Tongue (tissue), 1 donor: ENCODE measurements at regions not wholly inside any gene's neighbourhood (a gene's known extent, or its start where the extent isn't known, plus 50 kb on each side); places are given as distances from the start of the nearest gene placed in this dataset.

ENCODE experiments used
- DNase-seq: peaks from one replicate; pipeline ENCODE4 v3.0.0-alpha.2; 2015

DNA sequence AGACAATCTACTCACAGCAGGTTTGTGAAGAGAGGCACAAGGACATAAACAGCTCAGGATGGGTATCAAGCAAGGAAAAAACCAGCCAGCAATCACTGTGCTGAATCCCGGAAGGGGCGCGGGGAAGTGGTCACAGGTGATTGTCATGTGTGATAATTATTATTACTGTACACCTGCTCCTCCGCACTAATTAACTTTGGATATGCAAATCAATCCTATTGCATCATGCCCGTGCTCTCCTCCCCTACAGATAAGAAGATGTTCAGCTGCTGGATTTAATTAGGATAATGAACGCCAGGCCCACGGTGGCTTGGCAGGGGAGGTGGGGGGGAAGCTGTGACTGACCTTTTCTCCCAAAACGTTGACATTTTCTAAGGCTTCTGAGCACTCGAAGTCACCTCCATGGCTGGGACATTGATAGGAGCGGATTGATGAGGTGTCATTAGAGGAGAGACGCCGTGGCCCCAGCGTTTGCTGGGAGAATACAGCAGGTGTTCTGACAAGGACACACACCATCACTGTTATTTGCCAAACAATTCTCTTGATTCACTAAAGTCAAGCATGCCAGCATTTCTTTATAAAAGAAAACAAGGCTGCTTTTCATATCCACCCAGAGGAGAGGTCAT, 160.3 kb upstream of the VRK2 start:
- no peak for DNase-seq

- no peak for DNase-seq
Observed at GRCh38 chr2:57888463-57888862, 158.1 kb upstream of the VRK2 start.

DNA sequence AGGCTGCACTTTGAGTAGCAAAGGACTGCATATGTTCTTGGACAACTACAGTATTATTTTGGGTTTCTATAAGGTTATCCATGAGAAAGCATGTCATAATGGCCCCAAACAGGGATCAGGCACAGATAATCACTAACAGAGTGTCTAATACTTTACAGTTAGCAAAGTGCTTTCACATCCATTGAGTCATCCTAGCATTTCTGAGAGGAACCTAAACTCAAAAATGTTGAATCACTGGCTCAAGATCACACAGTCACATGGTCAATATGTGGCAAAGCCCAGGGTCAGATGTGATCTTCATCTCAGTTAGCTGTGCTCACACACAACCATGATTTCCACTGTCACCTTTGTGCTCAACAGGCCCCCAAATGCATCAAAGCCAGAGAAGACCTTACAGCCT, 156.1 kb upstream of the VRK2 start:
- no peak for DNase-seq

DNA sequence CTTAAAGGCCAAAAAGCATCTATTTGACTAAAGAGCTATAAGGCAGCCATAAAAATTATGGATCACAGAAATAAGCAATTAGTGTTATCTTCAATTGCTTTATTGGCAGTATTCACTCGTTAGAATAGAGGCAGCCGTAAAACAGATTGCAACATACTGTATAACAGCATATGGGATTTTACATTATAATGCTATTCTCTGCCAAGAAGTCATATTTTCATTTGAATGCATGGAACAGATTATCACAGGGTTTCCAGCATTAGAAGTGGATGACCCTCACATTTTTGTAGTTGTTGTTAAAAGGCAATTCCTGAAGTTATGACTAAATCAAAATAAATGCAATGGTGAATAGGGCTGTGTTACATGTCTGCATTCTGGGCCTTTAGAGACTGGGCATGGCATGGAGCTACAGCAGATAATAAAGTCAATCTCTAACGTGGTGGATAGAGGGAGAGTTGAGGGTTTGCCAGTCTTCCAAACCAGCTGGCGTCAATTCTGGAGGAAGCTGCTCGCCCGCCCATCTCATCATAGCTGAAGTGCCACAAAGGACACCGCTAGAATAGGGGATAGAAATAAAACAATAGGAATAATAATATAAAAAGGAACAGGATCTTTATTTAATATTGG, 155.4 kb upstream of the VRK2 start:
- no peak for DNase-seq

DNA sequence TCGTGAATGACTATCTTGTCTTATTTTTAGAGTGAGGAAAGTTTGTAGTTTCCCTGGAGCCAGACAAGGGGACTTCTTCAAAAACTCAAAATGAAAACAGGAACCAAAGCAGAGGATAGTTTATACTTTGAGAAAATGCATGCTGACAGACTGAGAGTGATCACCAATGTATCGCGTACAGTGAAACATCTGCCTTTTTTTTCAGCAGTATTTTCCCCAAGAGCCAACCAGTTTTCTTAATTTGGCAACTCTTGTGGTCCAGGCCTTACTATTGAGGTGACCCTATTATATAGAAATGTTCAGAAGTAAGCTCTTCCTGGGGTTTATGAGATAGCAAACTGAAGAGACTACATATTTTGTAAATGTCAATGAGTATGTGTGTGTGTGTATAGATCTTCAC, 153.7 kb upstream of the VRK2 start:
- no peak for DNase-seq

- DNase-seq: no peak
Observed at GRCh38 chr2:57893347-57893746, 153.3 kb upstream of the VRK2 start.

DNA sequence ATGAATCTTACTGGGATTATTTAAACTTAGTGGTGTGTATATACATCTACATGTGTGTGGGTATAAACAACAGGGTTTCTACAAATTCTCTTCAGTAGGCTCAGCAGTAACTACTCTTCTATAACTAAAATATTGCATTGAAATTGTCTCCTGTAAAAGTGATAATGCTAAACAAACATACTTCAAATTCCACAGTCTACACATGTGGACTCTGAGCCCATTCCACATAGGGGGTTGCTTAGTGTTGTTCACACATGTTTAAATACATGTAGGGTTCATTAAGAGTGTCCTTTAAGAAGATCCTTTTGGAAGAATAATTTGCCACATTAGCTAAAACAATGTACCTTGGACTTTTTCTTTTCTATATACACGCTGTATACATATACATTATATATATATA, 152.8 kb upstream of the VRK2 start:
- no peak for DNase-seq

- no peak for DNase-seq
Observed at GRCh38 chr2:57894381-57894780, 152.2 kb upstream of the VRK2 start.

GRCh38 chr2:57897920-57898319, 148.7 kb upstream of the VRK2 start:
- no peak for DNase-seq

DNA sequence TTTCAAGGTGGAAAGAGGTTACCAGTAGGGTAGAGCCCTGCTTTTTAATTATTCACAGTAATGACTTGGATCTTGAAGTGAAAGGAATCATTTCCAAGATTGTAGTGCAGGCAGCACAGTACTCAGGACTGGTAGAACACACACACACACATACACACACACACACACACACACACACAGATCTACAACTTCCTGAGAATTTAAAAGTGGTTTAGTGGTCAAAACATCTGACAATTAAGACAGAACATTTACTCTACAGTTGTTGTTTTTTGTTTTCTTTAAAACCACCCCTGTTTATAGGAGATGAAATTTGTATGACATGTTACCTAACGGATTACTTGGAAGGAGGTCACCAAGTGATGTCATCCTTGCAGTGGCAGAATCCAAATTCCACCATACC, 146.7 kb upstream of the VRK2 start:
- no peak for DNase-seq

DNA sequence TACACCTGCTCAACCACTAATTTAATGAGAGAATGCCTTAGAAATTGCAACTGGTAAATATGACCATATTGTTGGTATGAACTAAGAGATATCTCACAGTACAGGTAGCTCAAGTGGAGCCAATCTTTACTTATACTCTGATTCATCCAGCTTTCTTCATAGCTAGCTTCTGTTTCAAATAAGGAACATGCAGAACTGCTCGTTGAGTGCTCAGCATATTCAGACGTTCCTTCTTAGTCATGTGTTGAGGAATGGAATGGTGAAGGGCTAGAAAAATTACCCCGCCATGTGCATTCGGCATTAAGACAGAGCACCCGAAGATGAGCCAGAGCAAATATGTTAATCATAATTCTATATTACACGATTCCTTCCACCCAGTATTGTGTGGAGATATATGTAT, 144.0 kb upstream of the VRK2 start:
- no peak for DNase-seq

- DNase-seq: peak; percentile 61
Observed at GRCh38 chr2:57906152-57906732, 140.4 kb upstream of the VRK2 start.

DNA sequence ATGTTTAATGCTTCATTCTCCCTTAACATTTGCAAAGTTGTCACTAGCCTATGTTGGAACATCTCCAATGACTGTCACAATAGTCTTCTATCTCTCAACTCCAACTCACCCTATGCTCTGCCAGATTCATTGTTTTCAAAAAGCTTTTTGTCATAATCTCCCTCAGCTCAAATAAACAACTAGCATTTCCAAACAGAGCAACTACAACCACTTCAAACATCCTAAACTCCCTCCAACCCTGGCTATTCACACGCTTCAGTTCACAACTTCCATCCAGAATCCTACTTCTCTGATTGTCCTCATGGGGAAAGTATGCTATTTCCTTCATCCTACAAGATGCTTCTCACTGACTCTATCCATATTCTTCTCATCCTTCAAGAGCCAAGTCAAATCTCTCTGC, 139.2 kb upstream of the VRK2 start:
- no peak for DNase-seq

- no peak for DNase-seq
Observed at GRCh38 chr2:57908736-57909161, 137.9 kb upstream of the VRK2 start.

- no peak for DNase-seq
Observed at GRCh38 chr2:57918126-57918525, 128.5 kb upstream of the VRK2 start.

DNA sequence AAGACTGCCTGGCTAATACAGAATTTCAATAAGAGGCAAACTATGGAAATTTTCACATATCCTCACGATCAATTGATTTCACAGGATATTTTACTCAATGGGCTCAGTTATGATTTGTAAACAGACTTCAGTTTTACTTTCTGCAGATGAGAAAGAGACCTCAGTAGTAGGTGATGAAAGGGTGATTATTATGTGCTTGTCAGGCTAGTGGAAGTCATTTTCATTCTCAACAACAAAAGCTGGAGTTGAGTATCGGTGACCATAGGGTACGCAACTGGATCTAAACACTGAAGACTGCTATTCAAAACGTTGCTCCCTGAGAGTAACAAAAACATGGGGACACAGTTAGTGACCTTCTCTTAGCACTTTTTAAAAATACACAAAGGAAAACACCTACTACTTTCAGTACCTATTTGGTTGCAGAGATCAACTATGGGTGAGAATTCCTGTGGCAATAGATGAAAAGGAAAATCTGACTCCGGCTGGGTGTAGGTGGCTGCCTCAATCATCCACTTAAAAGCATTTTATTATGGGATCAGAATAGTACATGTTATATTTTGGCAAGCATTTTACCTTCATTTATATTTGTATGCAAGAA, 126.2 kb upstream of the VRK2 start:
- DNase-seq: no peak

GRCh38 chr2:57934659-57935058, 111.9 kb upstream of the VRK2 start:
- DNase-seq: no peak

DNA sequence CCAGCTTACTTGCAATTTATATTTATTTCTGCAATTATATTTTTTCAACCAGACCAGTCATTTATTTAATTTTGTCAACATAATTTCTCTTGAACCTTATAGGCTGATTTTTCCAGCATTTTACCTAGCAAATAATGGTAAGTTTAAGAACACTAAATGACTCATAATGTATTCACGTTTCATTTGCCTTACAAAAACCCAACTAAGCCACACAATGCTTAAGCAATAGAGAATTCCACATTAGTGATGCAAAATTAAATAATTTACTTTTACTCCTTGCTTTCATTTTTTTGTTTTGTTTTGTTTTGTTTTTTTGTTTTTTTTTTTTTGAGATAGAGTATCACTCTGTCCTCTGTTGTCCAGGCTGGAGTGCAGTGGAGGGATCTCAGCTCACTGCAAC, 110.4 kb upstream of the VRK2 start:
- DNase-seq: no peak

- DNase-seq: no peak
Observed at GRCh38 chr2:57937456-57937855, 109.2 kb upstream of the VRK2 start.

DNA sequence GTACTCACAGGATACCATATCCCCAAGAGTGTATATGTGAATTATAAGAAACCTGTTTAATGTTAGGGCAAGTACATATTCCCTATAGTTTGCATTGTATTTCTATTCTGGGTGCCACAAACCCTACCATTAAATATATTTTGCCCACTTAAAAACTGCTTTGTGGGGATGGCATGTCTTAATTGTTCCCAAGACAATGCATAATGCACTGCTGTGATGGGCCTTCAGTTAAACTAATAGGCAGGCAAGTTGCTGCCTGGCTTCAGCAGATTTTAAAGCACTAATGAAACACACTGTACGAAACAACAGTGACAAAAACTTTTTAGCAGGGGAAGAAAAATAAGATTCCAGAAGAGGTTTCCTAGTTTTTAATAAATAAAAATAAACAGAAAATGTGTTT, 104.8 kb upstream of the VRK2 start:
- DNase-seq: no peak

DNA sequence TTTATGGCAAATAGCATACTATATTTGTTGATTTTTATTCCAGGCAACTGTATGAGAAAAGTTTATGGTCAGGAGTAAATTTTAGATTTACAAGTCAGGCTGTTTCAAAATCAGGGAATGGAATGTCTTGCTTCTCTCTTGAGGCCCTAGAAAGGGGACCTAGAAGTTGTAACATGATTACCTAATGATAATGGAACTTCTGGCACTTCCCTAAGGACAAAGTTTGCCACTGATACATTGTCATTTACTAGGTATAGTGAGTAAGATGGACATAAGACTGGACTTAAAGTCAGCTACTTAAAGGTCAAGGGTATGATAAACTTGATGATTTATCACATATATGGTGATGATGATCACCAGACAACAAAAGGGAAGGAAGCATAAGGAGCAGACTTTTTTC, 103.3 kb upstream of the VRK2 start:
- no peak for DNase-seq

DNA sequence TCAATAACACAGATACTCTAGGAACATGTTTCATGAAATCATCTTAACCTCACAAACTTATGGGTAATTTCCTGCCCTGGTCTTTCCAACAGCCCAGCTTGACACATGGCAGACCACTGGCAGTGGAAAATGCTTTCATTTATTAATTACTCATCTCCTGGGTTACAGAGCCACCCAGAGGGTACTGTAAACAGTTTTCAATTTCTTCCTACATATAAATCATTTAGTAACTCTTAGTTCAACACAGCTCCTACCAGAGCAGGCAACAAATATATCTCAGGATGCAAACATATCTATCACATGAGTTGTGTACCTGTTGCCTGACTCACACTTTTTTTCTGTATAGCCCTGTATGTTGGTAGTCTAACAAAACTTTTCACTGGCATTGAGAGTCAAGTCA, 99.2 kb upstream of the VRK2 start:
- no peak for DNase-seq

GRCh38 chr2:57954020-57954419, 92.6 kb upstream of the VRK2 start:
- DNase-seq: no peak

GRCh38 chr2:57957238-57957637, 89.4 kb upstream of the VRK2 start:
- no peak for DNase-seq
